ENCODE measurements at regions not wholly inside any gene's neighbourhood (a gene's known extent, or its start where the extent isn't known, plus 50 kb on each side); places are given as distances from the start of the nearest gene placed in this dataset.
"Not testable (repeated sequence)": the region's sequence is repeated elsewhere in the genome, so short reads cannot be mapped to it uniquely, and the experiment has no call there.

GRCh38 chr18:30622104-30622503, 420.4 kb downstream of the DSC3 start:
- no peak for DNase-seq

GRCh38 chr18:30618567-30618966, 424.0 kb downstream of the DSC3 start:
- no peak for DNase-seq

GRCh38 chr18:30616414-30616813, 426.1 kb downstream of the DSC3 start:
- no peak for DNase-seq

- no peak for DNase-seq
Measured at GRCh38 chr18:30613467-30613801, 429.1 kb downstream of the DSC3 start.

GRCh38 chr18:30601541-30601940, 441.0 kb downstream of the DSC3 start:
- no peak for DNase-seq

GRCh38 chr18:30597202-30597601, 445.3 kb downstream of the DSC3 start:
- DNase-seq: no peak

GRCh38 chr18:30596635-30597034, 445.9 kb downstream of the DSC3 start:
- DNase-seq: no peak

- DNase-seq: no peak
Measured at GRCh38 chr18:30595942-30596341, 446.6 kb downstream of the DSC3 start.

- not testable (repeated sequence) for DNase-seq
Measured at GRCh38 chr18:30594911-30595310, 447.6 kb downstream of the DSC3 start.

GRCh38 chr18:30591462-30591861, 451.1 kb downstream of the DSC3 start:
- no peak for DNase-seq

GRCh38 chr18:30588673-30589164, 453.8 kb downstream of the DSC3 start:
- no peak for DNase-seq

- no peak for DNase-seq
Measured at GRCh38 chr18:30583768-30584167, 458.8 kb downstream of the DSC3 start.

- DNase-seq: no peak
Measured at GRCh38 chr18:30582078-30582477, 460.5 kb downstream of the DSC3 start.

- no peak for DNase-seq
Measured at GRCh38 chr18:30578707-30579106, 463.8 kb downstream of the DSC3 start.

- no peak for DNase-seq
Measured at GRCh38 chr18:30572214-30572613, 470.3 kb downstream of the DSC3 start.

- DNase-seq: no peak
Measured at GRCh38 chr18:30568333-30568732, 474.2 kb downstream of the DSC3 start.

- DNase-seq: no peak
Measured at GRCh38 chr18:30566877-30567276, 475.7 kb downstream of the DSC3 start.

GRCh38 chr18:30562231-30562630, 480.3 kb downstream of the DSC3 start:
- no peak for DNase-seq

GRCh38 chr18:30556112-30556511, 486.4 kb downstream of the DSC3 start:
- no peak for DNase-seq

- DNase-seq: no peak
Measured at GRCh38 chr18:30545393-30545792, 497.1 kb downstream of the DSC3 start.

GRCh38 chr18:30544141-30544540, 498.4 kb downstream of the DSC3 start:
- DNase-seq: no peak

GRCh38 chr18:30533716-30534115, 508.8 kb downstream of the DSC3 start:
- no peak for DNase-seq

- no peak for DNase-seq
Measured at GRCh38 chr18:30527917-30528316, 514.6 kb downstream of the DSC3 start.

- DNase-seq: no peak
Measured at GRCh38 chr18:30527226-30527625, 515.3 kb downstream of the DSC3 start.

- no peak for DNase-seq
Measured at GRCh38 chr18:30522288-30522929, 520.1 kb downstream of the DSC3 start.
